ENCODE measurements at regions not wholly inside any gene's neighbourhood (a gene's known extent, or its start where the extent isn't known, plus 50 kb on each side); places are given as distances from the start of the nearest gene placed in this dataset.

DNA sequence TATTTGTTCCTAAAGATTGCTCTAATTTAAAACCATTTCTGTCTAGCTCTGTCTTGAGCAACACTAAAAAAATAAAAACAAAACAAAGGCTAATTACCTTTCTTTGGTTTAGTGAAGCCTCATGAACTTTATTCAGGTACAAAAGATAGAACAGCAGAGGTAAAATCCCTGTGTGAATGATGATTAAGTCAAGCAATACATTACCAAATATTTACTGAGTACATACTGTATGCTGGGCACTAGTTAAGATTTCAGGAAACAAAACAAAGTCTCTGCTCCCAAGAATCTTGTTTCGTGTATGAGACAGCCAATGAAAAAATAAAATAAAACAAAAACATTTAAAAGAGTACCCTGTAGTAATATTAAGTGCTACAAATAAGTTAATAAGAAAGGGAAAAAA is 257.5 kb downstream of the RND3 start:
- H3K4me1 ChIP-seq (ENCODE audit: insufficient read depth, low read length), result no peaks in the 10 kb centered on the region

More for the DNA sequence above, 257.5 kb downstream of the RND3 start:
- Histone ChIP-seq H3K27me3 (ENCODE audit: insufficient read depth, low read length) (no peaks in the 10 kb centered on the region), H3K4me2 (ENCODE audit: insufficient read depth, insufficient read length, low read length) (no peak overlapping the region), H2BK120ac (ENCODE audit: low read depth, low read length, poor library complexity, severe bottlenecking) (no peak overlapping the region), H4K5ac (ENCODE audit: insufficient read length, low read depth, low read length) (no peak overlapping the region), H2BK20ac (ENCODE audit: low read depth, low read length, poor library complexity, severe bottlenecking) (no peak overlapping the region), H3K4ac (ENCODE audit: low read depth, low read length) (no peak overlapping the region), H3K79me2 (ENCODE audit: insufficient read depth, low read length) (no peaks in the 10 kb centered on the region), H3K9ac (ENCODE audit: extremely low read depth, insufficient read length, low read length) (no peak overlapping the region), H3T11ph (ENCODE audit: low read length) (no peak overlapping the region), H4K20me1 (ENCODE audit: control insufficient read depth, insufficient read depth, insufficient read length) (no peaks in the 10 kb centered on the region), H3K56ac (ENCODE audit: insufficient read length, low read depth, low read length) (no peak overlapping the region), H2BK12ac (ENCODE audit: insufficient read length, low read depth, low read length) (no peak overlapping the region), H4K8ac (replicated peaks; ENCODE audit: insufficient read length, low read depth, low read length) (no peak overlapping the region), H3K79me1 (ENCODE audit: insufficient read depth, low read depth, low read length, poor library complexity, severe bottlenecking) (no peaks in the 10 kb centered on the region), H2BK15ac (ENCODE audit: low read depth, low read length) (no peak overlapping the region), H3K23me2 (ENCODE audit: insufficient read length, low read depth, low read length, poor library complexity, severe bottlenecking) (no peaks in the 10 kb centered on the region), H2AFZ (ENCODE audit: low read length) (no peak overlapping the region), H3K27ac (ENCODE audit: insufficient read length, low read depth, low read length) (no peak overlapping the region), H3K23ac (ENCODE audit: insufficient read length, low read depth, low read length) (no peak overlapping the region), H2AK5ac (ENCODE audit: insufficient read length, low read length) (no peak overlapping the region), H2BK5ac (ENCODE audit: insufficient read length, low read length) (no peak overlapping the region), H4K91ac (ENCODE audit: insufficient read length, low read depth, low read length) (no peak overlapping the region), H3K18ac (ENCODE audit: insufficient read length, low read depth, low read length) (no peak overlapping the region), H3K14ac (ENCODE audit: insufficient read depth, low read length) (no peak overlapping the region), H3K9me3 (ENCODE audit: control insufficient read depth, low read depth, low read length) (no peaks in the 10 kb centered on the region)
- TF ChIP-seq, protein P1, sequence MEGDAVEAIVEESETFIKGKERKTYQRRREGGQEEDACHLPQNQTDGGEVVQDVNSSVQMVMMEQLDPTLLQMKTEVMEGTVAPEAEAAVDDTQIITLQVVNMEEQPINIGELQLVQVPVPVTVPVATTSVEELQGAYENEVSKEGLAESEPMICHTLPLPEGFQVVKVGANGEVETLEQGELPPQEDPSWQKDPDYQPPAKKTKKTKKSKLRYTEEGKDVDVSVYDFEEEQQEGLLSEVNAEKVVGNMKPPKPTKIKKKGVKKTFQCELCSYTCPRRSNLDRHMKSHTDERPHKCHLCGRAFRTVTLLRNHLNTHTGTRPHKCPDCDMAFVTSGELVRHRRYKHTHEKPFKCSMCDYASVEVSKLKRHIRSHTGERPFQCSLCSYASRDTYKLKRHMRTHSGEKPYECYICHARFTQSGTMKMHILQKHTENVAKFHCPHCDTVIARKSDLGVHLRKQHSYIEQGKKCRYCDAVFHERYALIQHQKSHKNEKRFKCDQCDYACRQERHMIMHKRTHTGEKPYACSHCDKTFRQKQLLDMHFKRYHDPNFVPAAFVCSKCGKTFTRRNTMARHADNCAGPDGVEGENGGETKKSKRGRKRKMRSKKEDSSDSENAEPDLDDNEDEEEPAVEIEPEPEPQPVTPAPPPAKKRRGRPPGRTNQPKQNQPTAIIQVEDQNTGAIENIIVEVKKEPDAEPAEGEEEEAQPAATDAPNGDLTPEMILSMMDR (conservative IDR thresholded peaks at IDR 0.05), result no peak
- Mint-ChIP-seq H3K36me3 (ENCODE audit: insufficient read depth in 1 of 3, low read depth in 3 of 3) (no peaks in the 10 kb centered on the region), H3K4me1 (0 out of 4 replicates have a peak, but pooled peaks cover 0 to 3% of the 10 kb centered on the region in 2 experiments), H3K9me3 (no peaks in the 10 kb centered on the region), H3K27ac (no peak overlapping the region), H3K27me3 (ENCODE audit: low read depth) (no peaks in the 10 kb centered on the region), H3K4me3 (no peak overlapping the region)
- no peak for DNase-seq
- WGBS (ENCODE audit: extremely low coverage, insufficient read length, low lambda C conversion rate), result no CpG with 5 or more reads among the region's 1 CpG
